Esophagus muscularis mucosa (tissue), 4 donors: ENCODE measurements at regions not wholly inside any gene's neighbourhood (a gene's known extent, or its start where the extent isn't known, plus 50 kb on each side); places are given as distances from the start of the nearest gene placed in this dataset.
A peak's percentile ranks its signal among the peaks of the same experiment; 100 is the strongest.

Experiments
- DNase-seq: peaks from one replicate; pipeline ENCODE4 v3.0.0-alpha.2; 2017; ENCODE audit errors: extremely low spot score
- H3K27ac ChIP-seq, 4 donors: fragments of 200-600 bp; sonication (generic); replicated peaks in 1 of 4; 1 replicate in 3 of 4; 2 replicates in 1 of 4; pipeline ENCODE4 v1.5.1; 2016 to 2019; ENCODE audit warnings: mild to moderate bottlenecking in 1 of 4
- H3K27me3 ChIP-seq, 4 donors: fragments of 200-600 bp; sonication (generic); one replicate each; pipeline versions ENCODE4 v1.5.1 to v1.6.0; 2016 to 2019
- H3K36me3 ChIP-seq, 4 donors: fragments of 200-600 bp; sonication (generic); one replicate each; pipeline ENCODE4 v1.5.1; 2016 to 2019
- H3K4me1 ChIP-seq, 4 donors: fragments of 200-600 bp; sonication (generic); one replicate each; pipeline ENCODE4 v1.5.1; 2016 to 2019
- H3K4me3 ChIP-seq, 4 donors: fragments of 200-600 bp; sonication (generic); 1 replicate in 2 of 4; 2 replicates in 2 of 4; pipeline ENCODE4 v1.5.1; 2016 to 2019; ENCODE audit warnings: mild to moderate bottlenecking in 4 of 4, moderate library complexity in 1 of 4
- H3K9me3 ChIP-seq, 4 donors: fragments of 200-600 bp; sonication (generic); 1 replicate in 3 of 4; 2 replicates in 1 of 4; pipeline ENCODE4 v1.5.1; 2016 to 2019
- EP300 ChIP-seq: sonication (generic); formaldehyde crosslinking; IDR thresholded peaks from one replicate; pipeline ENCODE4 v1.6.1; 2017; ENCODE audit warnings: antibody characterized with exemption
- POLR2A ChIP-seq: fragments of 450-650 bp; IDR thresholded peaks from one replicate; pipeline ENCODE4 v1.6.1; 2017; ENCODE audit warnings: antibody characterized with exemption, moderate library complexity, mild to moderate bottlenecking, low read depth
- POLR2AphosphoS5 ChIP-seq, 2 donors: sonication (generic); formaldehyde crosslinking; IDR thresholded peaks; one replicate each; pipeline ENCODE4 v1.6.1; 2017; ENCODE audit warnings: antibody characterized with exemption in 2 of 2
- WGBS: methylation state at CpG from one replicate; pipeline ENCODE4 v1.1.5; 2018; 5-methylcytosine and 5-hydroxymethylcytosine counted together
- intact Hi-C: fragments of 100-400 bp; cut with DNase I; formaldehyde crosslinking; loops from one replicate; pipeline ENCODE4 v1.15.1; 2023
- TF ChIP-seq, protein P1 (sequence below), 3 experiments: fragments of 200-600 bp in 2 of 3; fragments of 450-650 bp in 1 of 3; sonication (generic) in 2 of 3; IDR thresholded peaks; one replicate each; pipeline ENCODE4 v1.5.1; 2017 to 2019; ENCODE audit warnings: antibody characterized with exemption in 3 of 3, mild to moderate bottlenecking in 2 of 3, moderate library complexity in 1 of 3

DNA sequence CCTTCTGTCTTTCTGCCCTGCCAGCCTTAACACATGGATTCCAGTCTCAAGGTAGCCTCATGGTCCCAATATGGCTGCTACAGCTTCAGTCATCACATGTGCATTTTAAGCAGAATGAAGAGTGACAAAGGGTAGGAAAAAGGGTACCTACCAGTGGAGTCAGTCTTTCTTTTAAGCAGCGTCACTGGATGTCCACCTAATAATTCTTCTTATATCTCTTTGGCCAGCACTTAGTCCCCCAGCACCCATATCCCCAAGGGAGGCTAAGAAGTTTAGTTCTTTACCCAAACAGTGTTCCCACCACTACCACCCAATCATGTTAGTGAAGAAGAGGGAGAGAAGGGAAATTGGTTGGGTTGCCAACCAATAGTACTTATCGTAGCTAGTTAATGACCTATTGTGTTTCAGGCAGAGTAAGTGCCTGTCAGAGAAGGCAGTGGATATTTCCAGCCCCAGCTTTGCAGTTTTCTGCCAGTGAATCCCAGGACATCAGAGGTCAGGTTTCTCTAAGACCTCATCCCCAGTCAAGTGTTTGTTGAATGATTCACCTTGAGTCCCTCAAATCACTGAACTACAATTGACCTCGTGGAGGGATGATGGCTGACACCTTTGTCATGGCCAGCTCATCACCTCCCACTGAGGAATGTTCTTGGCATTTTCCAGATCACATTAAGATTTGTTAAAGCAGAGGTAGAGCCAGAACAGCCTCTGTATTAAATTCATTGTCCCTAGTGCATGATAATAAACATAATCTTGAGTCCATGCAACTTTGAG is 250.9 kb upstream of the CRY1 start:
- H3K4me1 ChIP-seq, result peaks cover 0 to 9% (median 9%) of the 10 kb centered on the region in 4 donors
- TF ChIP-seq POLR2AphosphoS5 (IDR thresholded peaks at IDR 0.05) (no peak), EP300 (no peak), POLR2A (no peak)
- TF ChIP-seq, protein P1, sequence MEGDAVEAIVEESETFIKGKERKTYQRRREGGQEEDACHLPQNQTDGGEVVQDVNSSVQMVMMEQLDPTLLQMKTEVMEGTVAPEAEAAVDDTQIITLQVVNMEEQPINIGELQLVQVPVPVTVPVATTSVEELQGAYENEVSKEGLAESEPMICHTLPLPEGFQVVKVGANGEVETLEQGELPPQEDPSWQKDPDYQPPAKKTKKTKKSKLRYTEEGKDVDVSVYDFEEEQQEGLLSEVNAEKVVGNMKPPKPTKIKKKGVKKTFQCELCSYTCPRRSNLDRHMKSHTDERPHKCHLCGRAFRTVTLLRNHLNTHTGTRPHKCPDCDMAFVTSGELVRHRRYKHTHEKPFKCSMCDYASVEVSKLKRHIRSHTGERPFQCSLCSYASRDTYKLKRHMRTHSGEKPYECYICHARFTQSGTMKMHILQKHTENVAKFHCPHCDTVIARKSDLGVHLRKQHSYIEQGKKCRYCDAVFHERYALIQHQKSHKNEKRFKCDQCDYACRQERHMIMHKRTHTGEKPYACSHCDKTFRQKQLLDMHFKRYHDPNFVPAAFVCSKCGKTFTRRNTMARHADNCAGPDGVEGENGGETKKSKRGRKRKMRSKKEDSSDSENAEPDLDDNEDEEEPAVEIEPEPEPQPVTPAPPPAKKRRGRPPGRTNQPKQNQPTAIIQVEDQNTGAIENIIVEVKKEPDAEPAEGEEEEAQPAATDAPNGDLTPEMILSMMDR (IDR thresholded peaks at IDR 0.05), result no peak
- H3K27ac ChIP-seq, result no peak overlapping the region
- H3K4me3 ChIP-seq, result no peak overlapping the region
- intact Hi-C loops, result no loop called here
- no peak for DNase-seq
- H3K9me3 ChIP-seq, result no peaks in the 10 kb centered on the region
- no peaks in the 10 kb centered on the region for H3K36me3 ChIP-seq
- peaks cover 0 to 7% (median 0%) of the 10 kb centered on the region in 4 donors for H3K27me3 ChIP-seq
- WGBS, result 64% methylated on average over 3 of the region's 3 CpGs

DNA sequence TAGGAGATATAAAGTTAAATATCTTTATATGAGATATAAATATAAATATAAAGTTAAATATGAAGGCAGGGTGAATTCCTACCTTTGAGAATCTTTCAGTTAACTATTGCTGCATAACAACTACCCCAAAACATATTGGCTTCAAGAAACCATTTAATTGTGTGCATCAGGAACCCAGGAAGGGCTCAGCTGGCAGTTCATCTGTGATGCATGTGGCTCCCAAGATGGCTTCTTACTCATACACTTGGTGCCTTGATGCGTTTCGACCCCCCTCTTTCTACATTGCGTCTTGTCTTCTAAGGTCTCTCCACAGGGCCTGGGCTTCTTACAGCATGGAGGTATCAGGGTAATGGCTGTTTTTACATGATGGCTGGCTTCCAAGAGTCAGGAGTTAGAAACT is 253.9 kb upstream of the CRY1 start:
- Histone ChIP-seq H3K27me3 (no peaks in the 10 kb centered on the region), H3K36me3 (no peaks in the 10 kb centered on the region), H3K4me3 (no peak overlapping the region), H3K27ac (no peak overlapping the region), H3K9me3 (no peaks in the 10 kb centered on the region), H3K4me1 (peaks cover 0 to 10% (median 9%) of the 10 kb centered on the region in 4 donors)
- 85% methylated on average over 3 of the region's 3 CpGs for WGBS
- intact Hi-C loops, result no loop called here
- no peak for DNase-seq
- TF ChIP-seq EP300 (no peak), POLR2A (no peak), POLR2AphosphoS5 (IDR thresholded peaks at IDR 0.05) (no peak)
- TF ChIP-seq, protein P1 (IDR thresholded peaks at IDR 0.05), result no peak

DNA sequence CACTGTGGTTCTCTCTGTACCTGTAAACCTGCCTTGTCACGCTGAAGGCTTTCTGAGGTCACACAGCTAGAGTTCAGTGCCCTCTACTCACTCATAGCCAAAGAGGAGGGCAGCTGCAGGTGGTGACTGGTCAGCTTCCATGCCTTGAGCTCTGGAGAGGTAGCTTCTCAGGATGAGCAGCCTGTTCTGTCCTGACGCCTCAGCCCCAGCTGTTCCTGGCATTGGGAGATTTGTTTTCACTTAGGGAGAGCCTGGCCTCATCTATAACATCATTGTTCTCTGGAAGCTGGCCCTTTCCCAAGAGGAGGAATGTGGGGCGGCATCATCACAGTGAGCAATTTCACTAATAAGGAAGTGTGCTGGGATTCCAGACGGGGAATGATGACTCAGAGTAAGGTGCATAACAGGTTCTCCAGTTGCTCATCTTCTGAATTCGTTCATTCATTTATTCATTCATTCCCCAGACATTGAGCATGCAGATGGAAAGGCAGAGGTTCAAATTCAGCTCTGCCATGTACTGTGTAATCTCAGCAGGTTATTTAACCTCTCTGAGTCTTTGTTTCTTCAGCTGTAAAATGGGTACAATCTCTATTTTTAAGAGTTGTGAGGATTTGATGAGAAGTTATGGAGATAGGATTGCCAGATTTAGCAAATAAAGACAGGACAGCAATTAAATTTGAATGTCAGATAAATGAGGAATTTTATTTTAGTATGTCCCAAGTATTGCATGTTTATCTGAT is 255.8 kb upstream of the CRY1 start:
- Histone ChIP-seq H3K4me1 (peaks cover 0 to 10% (median 9%) of the 10 kb centered on the region in 4 donors), H3K9me3 (no peaks in the 10 kb centered on the region), H3K27me3 (no peaks in the 10 kb centered on the region), H3K36me3 (no peaks in the 10 kb centered on the region), H3K4me3 (no peak overlapping the region), H3K27ac (no peak overlapping the region)
- TF ChIP-seq POLR2AphosphoS5 (IDR thresholded peaks at IDR 0.05) (peak in 1 of 2 donors; percentile 19), EP300 (no peak), POLR2A (no peak)
- TF ChIP-seq, protein P1 (IDR thresholded peaks at IDR 0.05), result no peak
- intact Hi-C loops, result no loop called here
- 35% methylated on average over 4 of the region's 5 CpGs for WGBS
- DNase-seq, result no peak

DNA sequence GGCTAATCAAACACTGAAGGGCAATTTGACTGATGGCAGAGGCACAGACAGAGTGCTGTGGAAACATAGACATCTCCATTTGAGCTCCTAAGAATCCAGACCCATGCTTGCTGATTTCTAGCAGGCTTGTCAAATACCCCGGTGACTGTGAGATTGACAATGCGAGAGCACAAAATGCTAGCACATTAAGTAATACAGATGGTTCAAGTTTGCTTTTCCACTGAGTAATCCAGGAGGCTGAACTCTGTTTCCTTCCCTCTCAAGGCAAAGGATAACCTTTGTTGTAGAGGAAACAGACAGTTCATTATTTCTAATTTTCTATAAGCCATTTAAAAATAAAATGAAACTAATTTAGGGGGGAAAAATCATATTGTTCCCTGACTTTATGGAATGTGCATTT is 256.5 kb upstream of the CRY1 start:
- no peaks in the 10 kb centered on the region for H3K36me3 ChIP-seq
- H3K9me3 ChIP-seq, result no peaks in the 10 kb centered on the region
- TF ChIP-seq EP300, result no peak
- TF ChIP-seq POLR2A, result no peak
- TF ChIP-seq, protein P1 (IDR thresholded peaks at IDR 0.05), result no peak
- no peak for TF ChIP-seq POLR2AphosphoS5 (IDR thresholded peaks at IDR 0.05)
- WGBS, result 67% methylated on average over 2 of the region's 2 CpGs
- H3K4me3 ChIP-seq, result no peak overlapping the region
- peaks cover 0 to 10% (median 9%) of the 10 kb centered on the region in 4 donors for H3K4me1 ChIP-seq
- H3K27me3 ChIP-seq, result peaks cover 0 to 4% (median 0%) of the 10 kb centered on the region in 4 donors
- no peak overlapping the region for H3K27ac ChIP-seq
- intact Hi-C loops, result no loop called here
- DNase-seq, result no peak
